K562 (cell line): ENCODE measurements at regions not wholly inside any gene's neighbourhood (a gene's known extent, or its start where the extent isn't known, plus 50 kb on each side); places are given as distances from the start of the nearest gene placed in this dataset.

Experiments used
- ATAC-seq: fragments of 200-7000 bp; cut with Tn5 transposase; 3 replicates; pipeline ENCODE4 v1.9.1; 2020; ENCODE audit warnings: moderate library complexity
- BruUV-seq: library from RNA; stranded (reverse); fragments of 400-500 nt; replicated peaks from 2 replicates; lab custom pipeline; 2021; lab: Mats Ljungman, UMichigan
- CTCF ChIA-PET: fragments of 300-600 bp; formaldehyde crosslinking; extraction: SDS; loops from one replicate; lab custom pipeline; 2021; ENCODE audit warnings: low intra/inter-chr PET ratio; lab: Yijun Ruan, JAX
- POLR2A ChIA-PET: fragments of 300-600, 350-650 bp; sonication (Branson Sonifier 250); formaldehyde crosslinking; extraction: SDS; loops from one replicate; lab custom pipeline; 2021; ENCODE audit warnings: antibody characterized with exemption, inconsistent platforms; lab: Yijun Ruan, JAX
- DNase-seq, 4 experiments: peaks; one replicate each; pipeline versions ENCODE4 v3.0.0 to v3.0.0-alpha.2; 2011 to 2018; ENCODE audit warnings: low spot score in 3 of 4, mixed read lengths in 3 of 4; ENCODE audit errors: extremely low read depth in 1 of 4
- FAIRE-seq: peaks from 2 replicates; lab custom pipeline; 2011; peaks lifted over from hg19 to GRCh38; lab: Jason Lieb, UNC
- H2AFZ ChIP-seq: 2 replicates; pipeline ENCODE4 v1.6.0; 2011; ENCODE audit warnings: low read depth, low read length, control low read depth, inconsistent platforms
- H3K27ac ChIP-seq: fragments of 200-600 bp; 3 replicates; pipeline ENCODE4 v1.8.0; 2011; ENCODE audit warnings: low read depth, mild to moderate bottlenecking, control low read depth, inconsistent platforms, low read length, moderate library complexity, mixed read lengths; ENCODE audit errors: extremely low read depth
- H3K27me3 ChIP-seq, 2 experiments: fragments of 300-600 bp in 1 of 2; 2 replicates in 1 of 2; 3 replicates in 1 of 2; pipeline versions ENCODE4 v1.6.0 to v1.8.0; 2011; ENCODE audit warnings: inconsistent platforms in 2 of 2, low read length in 2 of 2, mild to moderate bottlenecking in 1 of 2, mixed read lengths in 1 of 2, moderate library complexity in 1 of 2; ENCODE audit not compliant: control insufficient read depth in 2 of 2, insufficient read depth in 2 of 2
- H3K36me3 ChIP-seq: fragments of 300-600 bp; 3 replicates; pipeline ENCODE4 v1.8.0; 2011; ENCODE audit warnings: mild to moderate bottlenecking, low read length, inconsistent platforms; ENCODE audit not compliant: control insufficient read depth, insufficient read depth
- H3K4me1 ChIP-seq, 2 experiments: fragments of 200-600 bp in 1 of 2; replicated peaks in 1 of 2; 2 replicates in 1 of 2; 3 replicates in 1 of 2; pipeline versions ENCODE4 v1.5.1 to v1.8.0; 2011; ENCODE audit warnings: inconsistent platforms in 2 of 2, low read length in 2 of 2, mild to moderate bottlenecking in 1 of 2, mixed read lengths in 1 of 2, moderate library complexity in 1 of 2; ENCODE audit not compliant: control insufficient read depth in 2 of 2, insufficient read depth in 2 of 2
- H3K4me2 ChIP-seq: 2 replicates; pipeline ENCODE4 v1.6.1; 2011; ENCODE audit warnings: low read length, control low read depth, inconsistent platforms, mixed read lengths; ENCODE audit not compliant: insufficient read depth
- H3K4me3 ChIP-seq: fragments of 200-600 bp; sonication (generic), shearing (Covaris generic); 2 replicates; pipeline ENCODE4 v1.5.1; 2016; ENCODE audit warnings: control low read depth, inconsistent platforms
- H3K79me2 ChIP-seq: fragments of 200-600 bp; 3 replicates; pipeline ENCODE4 v1.8.0; 2011; ENCODE audit warnings: low read length, inconsistent platforms; ENCODE audit not compliant: control insufficient read depth, insufficient read depth
- H3K9ac ChIP-seq, 2 experiments: 2 replicates each; pipeline versions ENCODE4 v1.6.0 to v1.6.1; 2011; ENCODE audit warnings: low read depth in 2 of 2, low read length in 2 of 2, control low read depth in 1 of 2, inconsistent platforms in 1 of 2, mild to moderate bottlenecking in 1 of 2, mixed read lengths in 1 of 2; ENCODE audit not compliant: insufficient read depth in 1 of 2
- H3K9me1 ChIP-seq: one replicate; pipeline ENCODE4 v1.6.0; 2011; ENCODE audit warnings: inconsistent platforms, mild to moderate bottlenecking, low read length, moderate library complexity; ENCODE audit not compliant: control insufficient read depth, insufficient read depth
- H3K9me3 ChIP-seq: replicated peaks from 2 replicates; pipeline ENCODE4 v1.5.1; 2011; ENCODE audit warnings: low read depth, low read length, inconsistent platforms; ENCODE audit not compliant: control insufficient read depth, insufficient read depth
- H4K20me1 ChIP-seq: replicated peaks from 2 replicates; pipeline ENCODE4 v1.6.1; 2011; ENCODE audit warnings: low read length, inconsistent platforms, mixed read lengths; ENCODE audit not compliant: control insufficient read depth, insufficient read depth
- ELF4 ChIP-seq: fragments of 450-650 bp; formaldehyde crosslinking; IDR thresholded peaks from 2 replicates; pipeline ENCODE4 v1.4.0; 2022; ENCODE audit warnings: missing genetic modification characterization
- GATAD2A ChIP-seq: fragments of 450-650 bp; IDR thresholded peaks from 2 replicates; pipeline ENCODE4 v1.6.1; 2017
- HLTF ChIP-seq: fragments of 450-650 bp; IDR thresholded peaks from 2 replicates; pipeline ENCODE4 v1.6.1; 2016
- POLR2A ChIP-seq: fragments of 450-650 bp; conservative IDR thresholded peaks from 2 replicates; pipeline ENCODE4 v1.6.1; 2016
- POLR3G ChIP-seq: IDR thresholded peaks from 2 replicates; pipeline ENCODE4 v1.6.1; 2011; ENCODE audit not compliant: insufficient read length, insufficient replicate concordance; ENCODE audit errors: extremely low read depth
- PPARD ChIP-seq: fragments of 250-450 bp; sonication (Bioruptor Pico); IDR thresholded peaks from 2 replicates; pipeline ENCODE4 v1.8.0; 2022; ENCODE audit warnings: inconsistent platforms, mild to moderate bottlenecking, moderate library complexity
- SMC3 ChIP-seq: conservative IDR thresholded peaks from 2 replicates; pipeline ENCODE4 v1.6.1; 2011; ENCODE audit warnings: low read depth, low read length, improper control_type of control experiment; ENCODE audit not compliant: insufficient read depth
- STAG1 ChIP-seq: sonication (generic); formaldehyde crosslinking; IDR thresholded peaks from 2 replicates; pipeline ENCODE4 v1.5.0; 2020; ENCODE audit warnings: missing genetic modification reagents, borderline replicate concordance
- TAF1 ChIP-seq: IDR thresholded peaks from 2 replicates; pipeline ENCODE4 v1.6.1; 2011; ENCODE audit warnings: mild to moderate bottlenecking, low read length, moderate library complexity; ENCODE audit not compliant: insufficient read depth, control insufficient read depth, severe bottlenecking; ENCODE audit errors: extremely low read depth
- TEAD2 ChIP-seq: fragments of 450-650 bp; IDR thresholded peaks from 2 replicates; pipeline ENCODE4 v1.6.1; 2016; ENCODE audit warnings: missing genetic modification characterization, control low read depth, missing compliant biosample characterization
- TFAM ChIP-seq: fragments of 250-450 bp; sonication (Bioruptor Pico); conservative IDR thresholded peaks from 2 replicates; pipeline ENCODE4 v1.5.0; 2021; ENCODE audit warnings: mild to moderate bottlenecking, moderate library complexity
- ZC3H4 ChIP-seq: sonication (generic); formaldehyde crosslinking; IDR thresholded peaks from 2 replicates; pipeline ENCODE4 v1.9.0; 2021; ENCODE audit warnings: missing genetic modification reagents, borderline replicate concordance
- ZNF695 ChIP-seq: fragments of 450-650 bp; formaldehyde crosslinking; IDR thresholded peaks from 2 replicates; pipeline ENCODE4 v1.4.0; 2020; ENCODE audit warnings: mild to moderate bottlenecking, moderate library complexity
- ZZZ3 ChIP-seq: fragments of 450-650 bp; IDR thresholded peaks from 2 replicates; pipeline ENCODE4 v1.6.1; 2016; ENCODE audit warnings: antibody characterized with exemption, mild to moderate bottlenecking, moderate library complexity
- WGBS: fragments of 100-300 bp; shearing (Covaris generic); methylation state at CpG from one replicate; pipeline ENCODE4 v1.1.6; 2016; ENCODE audit warnings: low coverage, mixed read lengths; ENCODE audit not compliant: insufficient coverage; ENCODE audit errors: missing lambda C conversion rate; 5-methylcytosine and 5-hydroxymethylcytosine counted together
- in situ Hi-C: fragments of 300-500 bp; cut with MboI; formaldehyde crosslinking; loops from 4 replicates; pipeline ENCODE4 v1.15.0; 2018; ENCODE audit warnings: inconsistent platforms, mixed read lengths
- intact Hi-C: fragments of 100-400 bp; cut with micrococcal nuclease; formaldehyde crosslinking; loops from 2 replicates; pipeline ENCODE4 v1.14.2; 2022
- TF ChIP-seq, protein P1 (sequence below): sonication (generic); formaldehyde crosslinking; IDR thresholded peaks from 2 replicates; pipeline ENCODE4 v1.8.0; 2022; ENCODE audit warnings: mild to moderate bottlenecking, missing genetic modification reagents
- TF ChIP-seq, protein P2 (sequence below): fragments of 450-650 bp; IDR thresholded peaks from 2 replicates; pipeline ENCODE4 v1.6.1; 2016; ENCODE audit warnings: low read depth

DNA sequence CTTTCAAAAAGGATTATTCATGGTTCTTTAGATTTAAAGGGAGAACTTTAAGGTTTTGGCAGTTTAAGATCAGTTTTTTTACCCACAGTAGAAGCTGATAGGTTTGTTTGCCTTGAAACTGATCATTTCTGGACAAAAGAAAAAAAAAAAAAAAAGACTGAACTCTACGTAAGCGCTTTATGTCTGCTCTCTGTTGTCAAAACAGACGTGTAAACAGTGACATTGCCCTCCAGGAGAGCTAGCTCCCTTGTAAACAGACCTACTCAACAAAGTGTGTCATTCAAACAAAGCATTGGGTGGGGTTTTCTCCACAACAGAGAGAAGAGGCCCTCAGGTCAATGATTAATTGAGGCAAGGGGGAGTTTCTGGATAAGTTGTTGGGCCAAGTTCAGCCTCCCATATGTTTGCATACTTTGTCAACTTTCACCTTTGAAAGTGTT lies 568.1 kb upstream of the LRRN3 start (continued):
- TF ChIP-seq ZC3H4 (CRISPR knock-in tag) (no peak), PPARD (no peak), POLR2A (no peak)
- TF ChIP-seq, all 486 proteins: peak for 0

DNA sequence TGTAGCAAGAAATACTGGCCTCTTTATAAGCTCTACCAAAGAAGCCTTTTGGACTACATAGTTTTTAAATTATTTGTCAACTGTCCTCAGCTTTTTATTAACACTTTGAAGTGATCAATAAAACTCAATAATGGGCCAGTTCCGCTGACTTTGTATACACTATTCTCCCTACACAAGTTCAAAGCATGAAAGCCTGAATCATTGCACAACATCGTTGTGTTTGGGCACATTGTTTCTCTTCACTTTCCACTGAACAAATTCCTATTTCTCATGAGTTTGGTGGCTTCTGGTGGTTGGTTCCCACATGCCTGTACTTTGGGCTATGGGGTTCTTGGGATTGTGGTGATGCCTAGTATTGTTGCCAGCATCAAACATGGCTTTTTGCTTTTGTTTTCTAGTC lies 561.8 kb upstream of the LRRN3 start:
- Histone ChIP-seq H3K9ac (no peak overlapping the region), H3K9me1 (no peaks in the 10 kb centered on the region), H3K36me3 (no peaks in the 10 kb centered on the region), H3K4me2 (no peak overlapping the region), H3K4me3 (no peak overlapping the region), H2AFZ (no peak overlapping the region), H3K79me2 (no peaks in the 10 kb centered on the region), H4K20me1 (no peaks in the 10 kb centered on the region), H3K4me1 (no peaks in the 10 kb centered on the region), H3K27ac (no peak overlapping the region), H3K27me3 (no peaks in the 10 kb centered on the region), H3K9me3 (no peaks in the 10 kb centered on the region)
- CTCF ChIA-PET, result no interaction called here
- no TSS peak for BruUV-seq
- intact Hi-C loops (no loop called here), in situ Hi-C loops (no loop called here)
- 0% methylated on average over 2 of the region's 2 CpGs for WGBS
- POLR2A ChIA-PET, result no interaction called here
- DNase-seq (no peak), FAIRE-seq (no peak), ATAC-seq (no peak)
- TF ChIP-seq, protein P1, sequence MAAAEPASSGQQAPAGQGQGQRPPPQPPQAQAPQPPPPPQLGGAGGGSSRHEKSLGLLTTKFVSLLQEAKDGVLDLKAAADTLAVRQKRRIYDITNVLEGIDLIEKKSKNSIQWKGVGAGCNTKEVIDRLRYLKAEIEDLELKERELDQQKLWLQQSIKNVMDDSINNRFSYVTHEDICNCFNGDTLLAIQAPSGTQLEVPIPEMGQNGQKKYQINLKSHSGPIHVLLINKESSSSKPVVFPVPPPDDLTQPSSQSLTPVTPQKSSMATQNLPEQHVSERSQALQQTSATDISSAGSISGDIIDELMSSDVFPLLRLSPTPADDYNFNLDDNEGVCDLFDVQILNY, result no peak
- no peak for TF ChIP-seq TAF1
- TF ChIP-seq SMC3, result no peak
- TF ChIP-seq, protein P2, sequence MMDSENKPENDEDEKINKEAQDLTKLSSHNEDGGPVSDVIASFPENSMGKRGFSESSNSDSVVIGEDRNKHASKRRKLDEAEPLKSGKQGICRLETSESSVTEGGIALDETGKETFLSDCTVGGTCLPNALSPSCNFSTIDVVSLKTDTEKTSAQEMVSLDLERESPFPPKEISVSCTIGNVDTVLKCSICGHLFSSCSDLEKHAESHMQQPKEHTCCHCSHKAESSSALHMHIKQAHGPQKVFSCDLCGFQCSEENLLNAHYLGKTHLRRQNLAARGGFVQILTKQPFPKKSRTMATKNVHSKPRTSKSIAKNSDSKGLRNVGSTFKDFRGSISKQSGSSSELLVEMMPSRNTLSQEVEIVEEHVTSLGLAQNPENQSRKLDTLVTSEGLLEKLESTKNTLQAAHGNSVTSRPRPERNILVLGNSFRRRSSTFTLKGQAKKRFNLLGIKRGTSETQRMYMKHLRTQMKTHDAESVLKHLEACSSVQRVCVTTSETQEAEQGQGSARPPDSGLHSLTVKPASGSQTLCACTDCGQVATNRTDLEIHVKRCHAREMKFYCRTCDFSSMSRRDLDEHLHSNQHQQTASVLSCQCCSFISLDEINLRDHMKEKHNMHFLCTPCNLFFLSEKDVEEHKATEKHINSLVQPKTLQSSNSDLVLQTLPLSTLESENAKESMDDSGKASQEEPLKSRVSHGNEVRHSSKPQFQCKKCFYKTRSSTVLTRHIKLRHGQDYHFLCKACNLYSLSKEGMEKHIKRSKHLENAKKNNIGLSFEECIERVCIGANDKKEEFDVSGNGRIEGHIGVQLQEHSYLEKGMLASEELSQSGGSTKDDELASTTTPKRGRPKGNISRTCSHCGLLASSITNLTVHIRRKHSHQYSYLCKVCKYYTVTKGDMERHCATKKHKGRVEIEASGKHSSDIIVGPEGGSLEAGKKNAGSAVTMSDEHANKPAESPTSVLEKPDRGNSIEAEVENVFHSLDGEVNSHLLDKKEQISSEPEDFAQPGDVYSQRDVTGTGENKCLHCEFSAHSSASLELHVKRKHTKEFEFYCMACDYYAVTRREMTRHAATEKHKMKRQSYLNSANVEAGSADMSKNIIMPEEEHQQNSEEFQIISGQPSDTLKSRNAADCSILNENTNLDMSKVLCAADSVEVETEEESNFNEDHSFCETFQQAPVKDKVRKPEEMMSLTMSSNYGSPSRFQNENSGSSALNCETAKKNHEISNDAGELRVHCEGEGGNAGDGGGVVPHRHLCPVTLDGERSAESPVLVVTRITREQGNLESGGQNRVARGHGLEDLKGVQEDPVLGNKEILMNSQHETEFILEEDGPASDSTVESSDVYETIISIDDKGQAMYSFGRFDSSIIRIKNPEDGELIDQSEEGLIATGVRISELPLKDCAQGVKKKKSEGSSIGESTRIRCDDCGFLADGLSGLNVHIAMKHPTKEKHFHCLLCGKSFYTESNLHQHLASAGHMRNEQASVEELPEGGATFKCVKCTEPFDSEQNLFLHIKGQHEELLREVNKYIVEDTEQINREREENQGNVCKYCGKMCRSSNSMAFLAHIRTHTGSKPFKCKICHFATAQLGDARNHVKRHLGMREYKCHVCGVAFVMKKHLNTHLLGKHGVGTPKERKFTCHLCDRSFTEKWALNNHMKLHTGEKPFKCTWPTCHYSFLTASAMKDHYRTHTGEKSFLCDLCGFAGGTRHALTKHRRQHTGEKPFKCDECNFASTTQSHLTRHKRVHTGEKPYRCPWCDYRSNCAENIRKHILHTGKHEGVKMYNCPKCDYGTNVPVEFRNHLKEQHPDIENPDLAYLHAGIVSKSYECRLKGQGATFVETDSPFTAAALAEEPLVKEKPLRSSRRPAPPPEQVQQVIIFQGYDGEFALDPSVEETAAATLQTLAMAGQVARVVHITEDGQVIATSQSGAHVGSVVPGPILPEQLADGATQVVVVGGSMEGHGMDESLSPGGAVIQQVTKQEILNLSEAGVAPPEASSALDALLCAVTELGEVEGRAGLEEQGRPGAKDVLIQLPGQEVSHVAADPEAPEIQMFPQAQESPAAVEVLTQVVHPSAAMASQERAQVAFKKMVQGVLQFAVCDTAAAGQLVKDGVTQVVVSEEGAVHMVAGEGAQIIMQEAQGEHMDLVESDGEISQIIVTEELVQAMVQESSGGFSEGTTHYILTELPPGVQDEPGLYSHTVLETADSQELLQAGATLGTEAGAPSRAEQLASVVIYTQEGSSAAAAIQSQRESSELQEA, result no peak
- no peak for TF ChIP-seq ZZZ3
- TF ChIP-seq ZNF695, result no peak
- no peak for TF ChIP-seq GATAD2A
- no peak for TF ChIP-seq ELF4 (CRISPR knock-in tag)
- TF ChIP-seq STAG1 (CRISPR knock-in tag), result no peak
- TF ChIP-seq POLR3G, result no peak
- TF ChIP-seq TEAD2 (tag), result no peak
- no peak for TF ChIP-seq TFAM (CRISPR knock-in tag)
- no peak for TF ChIP-seq HLTF
